NCI-H1436 (cell line): ENCODE measurements at regions not wholly inside any gene's neighbourhood (a gene's known extent, or its start where the extent isn't known, plus 50 kb on each side); places are given as distances from the start of the nearest gene placed in this dataset.

Experiments
- DNase-seq: peaks from one replicate; lab custom pipeline; 2025; lab: John Stamatoyannopoulos, UW

DNA sequence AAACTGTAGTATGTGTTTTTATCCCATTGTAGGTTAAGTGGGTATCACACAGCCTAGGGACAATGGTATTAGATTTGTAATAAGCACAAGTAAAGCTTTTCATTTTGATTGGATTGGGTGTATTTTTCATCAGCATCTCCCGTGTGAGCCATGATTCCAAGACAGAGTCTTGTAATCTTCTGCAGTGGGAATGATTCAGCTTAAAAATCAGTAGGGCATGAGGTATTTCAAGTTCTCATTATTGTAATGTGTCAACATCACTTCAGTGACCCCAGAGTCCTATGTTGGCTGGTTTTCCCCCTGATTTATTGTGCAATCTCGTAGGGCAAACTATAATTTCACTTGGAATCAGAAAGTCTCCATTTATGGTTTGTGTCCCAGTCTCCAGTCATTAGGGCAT lies 833.2 kb upstream of the RBFOX1 start:
- no peak for DNase-seq

DNA sequence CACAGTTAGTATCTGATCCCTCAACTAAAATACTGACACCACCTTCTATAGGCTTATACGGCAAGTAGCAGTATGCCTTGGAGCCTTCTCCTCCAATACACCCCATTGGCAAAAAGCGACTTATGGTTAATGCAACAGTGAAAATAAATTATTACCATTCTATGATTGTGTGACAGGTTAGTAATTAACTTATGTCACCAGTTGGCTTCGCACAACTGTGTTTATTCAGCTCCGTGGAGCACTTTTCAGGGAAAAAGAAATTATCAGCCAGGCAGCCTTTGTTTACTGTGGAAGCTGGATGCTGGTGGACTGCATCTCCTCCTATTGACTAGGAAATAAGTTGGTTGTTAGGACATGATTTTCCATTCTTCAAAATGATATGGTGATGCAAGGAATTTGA lies 833.8 kb upstream of the RBFOX1 start:
- no peak for DNase-seq

DNA sequence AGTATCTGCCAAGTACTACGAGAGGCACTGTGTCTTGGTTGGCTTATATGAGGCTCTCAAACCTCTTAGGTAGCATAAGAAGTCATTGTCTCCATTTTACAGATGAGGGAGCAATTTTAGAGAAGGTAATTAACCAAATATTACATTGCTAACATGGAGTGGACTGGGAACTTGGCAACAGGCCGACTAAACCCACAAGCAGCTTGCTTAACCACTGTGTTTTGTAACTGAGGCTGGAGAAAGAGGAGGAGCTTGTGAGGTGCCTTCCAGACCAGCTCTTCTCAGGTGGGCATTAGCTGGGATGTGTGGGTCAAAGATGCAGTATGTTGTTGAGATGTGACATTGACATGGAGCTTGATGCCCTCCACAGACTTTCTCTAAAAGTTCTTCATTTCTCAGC lies 835.6 kb upstream of the RBFOX1 start:
- DNase-seq: no peak

DNA sequence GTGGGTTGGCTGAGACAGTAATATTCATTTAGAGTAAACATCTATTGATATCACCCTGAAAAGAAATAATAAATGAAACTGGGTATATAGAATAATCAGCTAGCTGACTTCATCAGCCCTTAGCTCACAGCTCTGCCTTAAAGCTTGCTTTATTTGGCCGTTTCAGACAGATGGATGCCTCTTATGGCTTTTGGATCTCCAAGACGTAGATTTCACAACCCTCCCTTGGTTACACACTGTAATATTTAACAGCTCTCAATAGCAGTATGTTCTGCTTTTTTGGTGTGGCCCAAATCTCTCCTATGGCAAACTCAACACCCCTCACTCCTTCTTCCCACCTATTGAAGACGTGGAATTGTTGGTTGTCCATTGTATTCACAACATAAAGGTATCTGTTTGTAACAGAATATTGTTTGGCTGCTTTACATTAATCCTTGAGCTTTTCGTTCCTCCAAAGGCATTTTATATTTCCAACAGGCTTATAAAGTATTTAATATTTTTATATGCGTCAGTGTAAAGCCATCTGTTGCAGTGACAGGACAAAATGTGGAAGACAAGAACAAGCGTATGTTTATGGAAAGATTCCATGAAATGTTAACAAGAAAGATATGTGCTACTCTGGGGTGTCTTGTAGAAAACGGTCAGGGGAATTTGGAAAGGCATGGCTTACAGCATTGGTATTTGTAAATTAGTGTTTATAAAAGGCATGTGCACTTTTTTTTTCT lies 837.0 kb upstream of the RBFOX1 start:
- no peak for DNase-seq

DNA sequence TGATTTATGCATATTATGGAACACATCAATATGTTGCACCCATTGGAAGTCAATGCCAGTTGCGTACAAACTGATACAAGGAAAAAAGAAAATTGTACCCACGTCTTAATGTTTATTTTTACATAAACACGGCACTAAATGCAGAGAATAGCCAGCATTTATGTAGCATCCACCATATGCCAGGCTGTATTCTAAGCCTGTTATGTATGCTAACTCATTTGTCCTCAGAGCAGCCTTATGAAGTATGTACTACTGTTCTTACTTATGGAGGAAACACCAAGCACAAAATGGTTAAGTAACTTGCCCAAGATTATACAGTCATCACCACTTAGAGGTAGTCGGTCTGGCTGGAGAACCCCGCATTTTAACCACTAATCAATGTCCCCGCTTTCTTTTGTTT lies 837.9 kb upstream of the RBFOX1 start:
- DNase-seq: no peak

DNA sequence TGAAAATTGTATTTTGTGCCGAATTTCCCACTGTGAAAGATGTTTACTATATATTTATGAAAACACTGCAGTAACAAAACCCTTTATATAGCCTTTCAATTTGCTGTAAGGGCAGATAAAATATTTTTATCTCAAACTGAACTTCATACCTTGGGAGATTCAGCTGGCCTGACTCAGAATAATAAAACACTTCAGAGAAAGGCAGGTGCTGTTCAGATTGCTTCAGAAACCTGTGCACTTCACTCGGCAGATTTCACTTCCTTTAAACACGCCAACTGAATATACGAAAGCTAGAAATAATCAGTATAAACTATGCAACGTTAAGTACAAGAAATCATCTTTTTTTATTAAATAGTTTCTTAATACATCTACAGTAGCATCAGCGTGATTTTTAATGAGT lies 839.1 kb upstream of the RBFOX1 start:
- DNase-seq: no peak

DNA sequence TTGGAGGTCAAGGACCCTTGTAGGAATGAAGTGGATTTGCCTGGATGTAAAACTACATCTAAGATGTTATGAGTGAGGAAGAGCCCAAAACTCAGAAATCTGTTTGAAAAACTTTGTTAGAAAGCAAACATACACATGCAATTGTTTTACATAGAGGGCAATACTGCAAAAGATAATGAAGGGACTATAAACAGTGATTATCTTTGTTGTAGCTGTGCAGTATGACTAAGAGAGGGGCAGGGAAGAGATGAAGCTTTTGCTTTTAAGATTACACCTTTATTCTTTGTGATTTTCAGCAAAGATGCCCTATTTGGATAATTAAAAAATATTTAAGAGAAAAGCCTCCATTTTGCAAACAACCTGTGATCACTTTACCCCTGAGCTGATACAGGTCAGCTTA lies 839.9 kb upstream of the RBFOX1 start:
- no peak for DNase-seq

DNA sequence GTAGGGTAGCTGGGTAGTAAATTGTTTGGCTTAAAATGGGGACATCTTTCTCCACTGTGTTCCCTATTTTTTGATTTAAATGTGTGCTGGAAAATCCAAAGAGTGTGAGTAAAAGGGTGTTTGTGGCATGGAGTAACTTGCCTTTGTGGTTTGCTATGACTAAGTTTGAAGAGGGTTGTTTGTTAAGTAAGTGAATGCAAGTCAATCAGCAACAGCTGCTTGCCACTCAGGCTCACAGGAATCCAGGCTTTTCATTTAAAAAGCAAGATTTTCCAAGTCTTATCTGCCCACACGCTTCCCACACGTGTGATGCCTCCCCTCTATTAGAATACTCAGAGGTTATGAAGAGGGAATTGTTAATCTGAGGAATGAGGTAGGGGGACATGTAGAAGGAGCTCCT lies 847.7 kb upstream of the RBFOX1 start:
- no peak for DNase-seq

DNA sequence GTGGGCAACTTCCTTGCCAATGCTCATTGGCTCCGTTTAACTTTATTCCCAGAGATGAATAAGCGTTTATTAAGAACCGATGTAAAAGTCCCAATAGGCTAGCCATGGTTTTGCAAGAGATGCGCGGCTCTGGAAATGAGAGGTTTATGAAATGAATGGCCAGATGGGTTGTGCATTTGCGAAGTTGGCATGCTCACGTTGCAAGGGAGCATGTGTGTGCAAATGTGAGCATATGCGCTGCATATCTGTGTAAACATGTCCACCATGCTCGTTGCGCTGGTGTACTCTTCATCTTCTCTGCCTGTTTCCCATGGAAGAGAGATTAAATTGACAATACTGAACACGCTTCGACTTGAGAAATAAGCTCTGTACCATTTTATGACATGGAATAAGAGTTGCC lies 848.6 kb upstream of the RBFOX1 start:
- DNase-seq: no peak

DNA sequence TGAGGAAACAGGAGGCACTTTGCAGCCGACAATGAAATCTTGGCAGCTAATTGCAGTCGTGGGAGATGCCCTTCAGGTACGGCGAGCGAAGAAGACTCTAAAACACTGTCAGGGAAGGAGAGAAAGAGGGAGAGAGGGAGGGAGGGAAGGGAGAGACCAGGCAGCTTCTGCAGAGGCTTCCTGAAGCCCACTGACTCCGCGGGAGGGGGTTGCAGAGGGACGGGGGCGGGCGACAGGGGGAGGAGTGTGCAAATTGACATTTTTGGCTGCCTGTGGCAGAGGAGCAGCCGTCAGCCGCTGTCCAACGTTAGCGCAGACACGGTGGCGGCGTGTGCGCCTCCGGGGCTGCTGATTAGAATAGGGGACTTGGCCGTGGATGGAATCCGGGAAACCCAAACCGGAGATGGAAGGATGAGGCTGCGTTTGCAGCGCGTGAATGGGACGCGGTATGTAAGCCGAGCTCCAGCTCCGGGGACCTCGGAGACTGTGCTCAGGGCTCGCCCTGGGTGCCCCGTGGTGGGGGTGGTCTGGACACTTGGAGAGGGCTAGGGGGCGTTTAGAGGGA lies 849.1 kb upstream of the RBFOX1 start:
- DNase-seq: no peak

DNA sequence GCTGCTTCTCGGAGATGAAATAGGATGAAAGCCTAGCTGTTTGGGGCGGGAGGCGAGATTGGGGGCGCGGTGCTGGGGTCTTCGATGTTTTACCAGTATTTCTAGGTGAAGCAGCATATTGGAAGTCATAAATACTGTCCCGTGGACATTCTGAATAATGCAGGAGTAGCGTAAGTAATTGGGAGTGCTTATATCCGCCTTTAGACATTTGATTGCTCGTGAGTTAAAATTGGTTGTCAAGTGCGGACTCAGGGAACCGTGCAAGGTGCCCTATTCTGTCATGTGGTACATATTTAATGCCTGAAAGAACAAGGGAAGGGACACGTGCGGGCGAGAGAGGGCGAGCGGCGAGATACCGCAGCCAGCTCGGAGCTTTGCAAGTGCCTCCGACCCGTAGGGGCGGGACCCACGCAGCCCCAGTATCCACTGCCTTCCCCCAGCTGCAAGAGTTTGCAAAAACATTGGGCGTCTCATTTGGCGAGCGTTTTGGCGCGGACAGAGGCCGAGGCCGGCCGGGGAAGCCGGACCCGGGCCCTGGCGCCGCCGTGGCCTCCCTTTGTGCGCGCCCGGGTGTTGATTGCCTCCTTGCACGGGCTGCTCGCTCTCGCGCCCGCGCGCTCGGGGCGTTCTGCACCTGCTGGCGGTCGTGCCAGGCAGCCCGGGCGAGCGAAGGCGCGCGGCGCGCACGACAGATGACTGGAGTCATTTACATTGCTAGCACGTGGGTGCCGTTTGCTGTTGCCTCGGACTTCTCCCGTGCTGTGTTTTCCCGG lies 849.8 kb upstream of the RBFOX1 start:
- no peak for DNase-seq

DNA sequence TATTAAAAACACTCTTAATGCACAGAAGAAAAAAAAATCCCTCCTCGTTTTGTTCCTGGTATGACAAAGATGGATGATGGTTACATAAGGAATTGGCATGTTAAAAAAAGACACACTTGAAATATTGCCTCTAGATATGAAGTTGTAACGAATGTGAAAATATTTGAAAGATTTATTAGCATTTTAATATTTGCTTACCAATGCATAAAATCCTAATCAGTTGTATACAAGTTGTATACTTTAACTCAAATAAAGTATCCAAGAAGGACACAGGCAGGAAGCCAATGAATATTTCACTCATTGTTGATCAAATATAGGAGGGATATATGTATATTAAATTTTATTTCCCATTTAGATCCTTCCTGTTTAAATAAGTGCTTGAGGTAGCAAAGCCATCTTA lies 850.8 kb upstream of the RBFOX1 start:
- no peak for DNase-seq

DNA sequence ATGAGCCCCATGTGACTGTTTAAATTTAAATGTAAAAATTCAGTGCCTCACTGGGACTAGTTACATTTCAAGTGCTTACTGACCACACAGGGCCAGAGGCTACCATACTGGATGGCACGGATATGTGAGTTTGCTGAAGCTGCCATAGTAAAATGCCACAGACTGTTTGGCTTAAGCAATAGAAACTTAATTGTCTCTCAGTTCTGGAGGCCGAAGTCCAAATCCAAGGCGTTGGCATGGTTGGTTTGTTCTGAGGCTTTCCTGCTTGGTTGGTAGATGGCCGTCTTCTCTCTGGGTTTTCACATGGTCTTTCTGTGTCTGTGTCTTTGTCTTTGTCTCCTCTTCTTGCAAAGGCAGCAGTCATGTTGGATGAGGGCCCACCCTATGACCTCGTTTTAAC lies 878.9 kb upstream of the RBFOX1 start:
- DNase-seq: no peak

DNA sequence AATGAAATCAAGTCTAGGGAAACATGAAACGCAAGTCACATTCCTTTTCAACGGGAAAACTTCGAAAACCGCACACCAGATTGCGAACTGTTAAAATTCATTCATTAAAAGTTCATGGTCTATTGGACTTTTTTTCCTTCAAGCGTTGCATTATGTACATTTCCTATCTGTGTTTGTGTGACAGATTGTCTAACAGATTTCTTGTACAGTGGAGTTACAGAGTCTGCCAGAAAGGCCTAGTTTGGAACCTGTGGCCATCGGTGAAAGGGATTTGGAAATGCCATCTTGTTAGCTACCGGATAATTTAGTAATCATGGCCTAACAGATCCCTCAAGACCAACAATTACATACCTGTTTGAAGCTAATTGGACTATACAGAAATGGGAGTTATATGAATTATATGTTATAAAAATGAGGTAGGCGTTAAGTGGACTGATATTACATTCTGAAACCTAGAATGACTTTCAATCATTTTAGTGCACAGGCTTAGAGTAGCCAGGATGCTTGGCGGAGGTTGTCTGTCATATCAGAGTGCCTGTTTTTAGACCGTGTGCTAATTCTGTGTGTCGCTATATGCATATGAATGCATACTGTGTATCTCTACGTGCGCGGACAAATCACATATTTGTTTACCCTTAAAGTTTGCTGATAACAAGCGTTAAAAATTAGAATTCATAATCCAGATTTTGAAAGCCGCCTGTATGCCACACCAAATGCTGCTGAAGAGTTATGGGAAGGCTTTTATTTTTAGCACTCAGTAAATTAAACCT lies 885.4 kb upstream of the RBFOX1 start:
- no peak for DNase-seq

DNA sequence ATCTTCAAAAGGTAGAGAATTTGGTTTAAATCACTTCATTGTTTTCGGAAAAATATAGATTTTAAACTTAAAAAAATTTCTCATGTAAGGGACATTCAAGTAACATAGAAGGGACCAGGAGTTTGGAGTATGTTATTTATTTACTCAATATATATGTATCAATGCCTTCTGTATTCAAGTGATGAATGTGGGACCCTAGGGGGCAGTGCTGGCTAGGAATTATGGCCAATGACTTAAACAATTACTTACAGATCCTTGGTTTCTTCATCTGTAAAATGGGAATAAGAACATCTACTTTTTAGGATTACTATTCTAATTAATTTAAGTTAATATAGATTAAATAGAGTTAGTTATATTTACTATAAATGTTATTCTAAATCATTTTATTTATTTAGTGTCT lies 886.3 kb upstream of the RBFOX1 start:
- no peak for DNase-seq

DNA sequence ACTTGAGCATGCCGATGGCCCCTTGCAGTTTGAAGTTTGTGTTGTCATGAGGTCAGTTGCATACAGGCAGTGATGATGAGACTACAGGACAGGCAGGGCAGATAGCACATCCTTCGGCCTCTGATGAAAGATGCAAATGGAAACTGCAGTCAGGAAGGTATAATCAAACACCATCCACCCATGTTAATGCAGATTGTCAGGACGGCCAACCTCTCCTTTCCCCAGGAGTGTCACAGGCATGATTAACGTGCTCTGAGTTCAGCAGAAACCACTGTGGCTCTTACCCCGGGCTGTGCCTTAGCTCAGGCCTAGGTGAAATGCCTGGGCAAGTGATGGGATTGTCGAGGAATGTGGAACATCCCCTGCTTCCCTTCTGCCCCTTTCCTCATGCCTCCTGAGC lies 893.5 kb upstream of the RBFOX1 start:
- no peak for DNase-seq

DNA sequence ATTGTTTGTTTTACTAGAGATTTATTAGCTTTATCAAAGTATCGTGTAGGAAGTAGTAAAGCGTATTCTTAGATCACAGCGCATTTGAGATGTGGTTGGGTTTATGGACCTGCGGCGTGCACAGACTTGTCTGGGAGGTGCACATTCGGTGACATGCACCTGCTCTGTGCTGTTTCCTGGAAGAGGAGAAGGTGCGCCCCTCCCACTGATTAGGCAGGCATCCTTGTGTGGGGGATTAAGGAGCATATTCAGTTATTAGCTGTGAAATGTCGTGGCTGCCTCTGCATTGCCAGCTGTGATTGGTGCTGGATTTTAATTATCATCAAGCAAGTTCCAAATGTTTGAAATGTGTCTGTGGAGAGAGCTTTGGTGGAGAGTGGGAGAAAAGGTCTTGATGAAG lies 903.8 kb upstream of the RBFOX1 start:
- DNase-seq: no peak

DNA sequence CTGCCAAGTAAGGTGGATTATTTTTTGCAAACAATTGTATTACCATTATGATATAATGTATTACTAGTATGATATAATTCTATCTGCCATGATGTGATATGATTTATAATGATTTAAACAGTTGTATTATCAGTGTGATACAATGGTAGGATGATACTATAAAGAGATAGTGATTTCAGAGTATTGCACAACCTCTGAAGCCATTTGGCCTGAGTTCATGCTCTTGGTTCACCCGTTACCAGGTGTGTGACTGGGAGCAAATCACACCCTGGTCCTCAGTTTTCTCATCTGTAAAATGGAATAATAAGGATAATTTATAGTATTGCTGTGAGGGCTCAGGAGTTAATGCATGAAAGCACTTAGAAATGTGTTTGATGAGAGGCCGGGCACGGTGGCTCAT lies 905.0 kb upstream of the RBFOX1 start:
- DNase-seq: no peak

DNA sequence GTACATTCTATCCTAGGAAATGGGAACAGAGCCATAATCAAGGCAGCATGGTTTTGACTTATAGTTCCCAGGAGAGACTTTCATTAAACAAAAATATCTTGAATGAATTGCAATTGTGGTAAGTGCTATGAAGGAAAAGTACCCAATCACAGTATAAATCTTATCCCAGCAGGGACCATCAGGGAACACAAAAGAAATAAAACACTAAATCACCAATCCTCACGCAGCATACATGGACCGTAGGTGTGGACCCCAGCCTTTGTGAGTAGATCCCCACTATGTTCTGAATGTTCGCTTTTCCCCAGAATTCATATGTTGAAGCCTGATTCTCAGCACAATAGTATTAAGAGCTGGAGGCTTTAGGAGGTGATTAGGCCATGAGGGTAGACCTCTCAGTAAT lies 925.0 kb upstream of the RBFOX1 start:
- DNase-seq: no peak

DNA sequence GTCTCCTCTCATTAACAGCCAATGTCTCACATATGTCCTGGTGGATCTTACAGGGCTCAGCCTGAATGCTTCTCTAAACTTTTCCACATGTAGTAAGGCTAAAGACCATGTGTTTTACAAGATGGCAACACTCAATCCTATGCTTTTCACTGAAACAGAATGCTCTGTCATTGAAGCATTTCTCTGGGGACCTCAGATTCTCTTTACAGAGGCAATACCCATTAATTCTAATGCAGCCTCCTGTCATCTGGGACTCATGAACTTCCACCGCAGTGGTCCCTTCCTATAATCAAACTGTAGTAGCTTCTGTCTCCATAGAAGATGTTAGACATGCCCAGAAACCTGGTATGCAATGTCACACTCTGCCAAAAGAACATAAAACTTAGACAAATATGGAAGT lies 926.6 kb upstream of the RBFOX1 start:
- no peak for DNase-seq

DNA sequence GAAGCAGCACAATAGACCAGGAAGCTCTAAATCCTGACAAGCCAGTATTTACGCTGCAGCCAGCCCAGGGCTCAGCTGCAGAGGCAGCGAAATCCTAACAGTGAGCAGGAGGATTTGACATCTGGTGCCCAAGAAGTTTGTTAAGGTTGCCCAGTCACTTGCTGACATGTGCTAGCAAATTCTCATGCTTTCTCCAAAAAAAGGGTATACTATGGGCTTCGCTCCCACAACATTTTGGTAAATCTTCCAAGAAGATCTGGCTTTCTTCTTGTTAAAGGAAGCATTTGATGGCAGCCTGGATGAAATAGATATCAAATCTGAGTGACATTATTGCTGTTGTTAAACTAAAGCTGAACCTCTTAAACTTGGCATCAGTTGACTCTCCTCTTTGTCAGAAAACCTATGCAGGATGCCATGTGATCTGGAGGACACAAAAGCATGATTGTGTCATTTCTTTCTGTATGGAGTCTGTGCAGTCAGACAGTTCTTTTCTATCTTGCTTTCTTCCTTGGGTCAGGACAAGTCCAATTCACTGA lies 949.7 kb upstream of the RBFOX1 start:
- no peak for DNase-seq

DNA sequence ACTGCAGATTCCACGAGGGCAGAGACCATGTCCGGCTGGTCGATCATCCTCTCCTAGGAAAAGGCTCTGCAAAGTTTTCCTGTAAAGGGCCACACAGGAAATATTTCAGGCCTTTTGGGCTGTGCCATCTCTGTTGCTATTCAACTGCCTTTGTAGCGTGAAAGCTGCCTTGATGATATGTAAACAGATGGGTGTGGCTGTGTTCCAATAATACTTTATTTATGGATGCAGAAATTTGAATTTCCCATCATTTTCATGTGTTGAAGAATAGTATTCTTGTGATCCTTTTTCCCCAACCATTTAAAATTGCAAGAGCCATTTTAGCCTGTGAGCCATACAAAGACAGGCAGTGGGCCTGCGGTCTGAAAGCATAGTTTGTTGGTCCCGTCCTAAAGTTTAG lies 950.7 kb upstream of the RBFOX1 start:
- no peak for DNase-seq

DNA sequence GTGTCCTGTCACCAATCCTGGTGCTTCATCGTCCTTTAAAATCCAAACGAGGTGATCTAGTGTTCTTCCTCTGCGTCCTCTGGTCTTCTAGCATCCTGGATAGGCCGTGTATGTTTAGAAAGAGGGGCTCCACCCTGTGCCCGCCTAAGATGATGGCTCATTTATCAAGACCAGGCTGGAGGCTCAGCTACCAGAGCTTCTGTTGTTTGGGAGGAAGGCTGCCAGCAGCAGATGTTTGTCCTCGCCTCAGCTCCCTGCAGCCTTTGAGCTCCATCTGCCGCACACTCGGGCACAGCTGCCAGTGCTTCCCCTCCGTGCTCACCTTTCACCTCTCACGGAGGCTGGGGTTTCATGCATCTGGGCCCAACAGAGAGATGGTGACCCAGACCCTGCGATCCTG lies 954.7 kb upstream of the RBFOX1 start:
- no peak for DNase-seq
